ENCODE measurements at regions not wholly inside any gene's neighbourhood (a gene's known extent, or its start where the extent isn't known, plus 50 kb on each side); places are given as distances from the start of the nearest gene placed in this dataset.
"Not testable (repeated sequence)": the region's sequence is repeated elsewhere in the genome, so short reads cannot be mapped to it uniquely, and the experiment has no call there.

- no peak for DNase-seq
Observed at GRCh38 chr12:61137677-61138414, 1122.4 kb upstream of the USP15 start.

- no peak for DNase-seq
Observed at GRCh38 chr12:61138415-61138759, 1121.8 kb upstream of the USP15 start.

- no peak for DNase-seq
Observed at GRCh38 chr12:61161961-61162360, 1098.2 kb upstream of the USP15 start.

GRCh38 chr12:61188801-61189595 lies 1071.2 kb upstream of the USP15 start:
- DNase-seq: no peak

GRCh38 chr12:61213646-61214045 lies 1046.6 kb upstream of the USP15 start:
- DNase-seq: peak; percentile 26

GRCh38 chr12:61220337-61220736 lies 1039.9 kb upstream of the USP15 start:
- DNase-seq: no peak

GRCh38 chr12:61232040-61232439 lies 1028.2 kb upstream of the USP15 start:
- DNase-seq: no peak

GRCh38 chr12:61250303-61250702 lies 1009.9 kb upstream of the USP15 start:
- no peak for DNase-seq

GRCh38 chr12:61251076-61251475 lies 1009.1 kb upstream of the USP15 start:
- DNase-seq: no peak

GRCh38 chr12:61254225-61254624 lies 1006.0 kb upstream of the USP15 start:
- no peak for DNase-seq

- not testable (repeated sequence) for DNase-seq
Observed at GRCh38 chr12:61264294-61264693, 995.9 kb upstream of the USP15 start.

- no peak for DNase-seq
Observed at GRCh38 chr12:61267474-61267873, 992.7 kb upstream of the USP15 start.

- DNase-seq: no peak
Observed at GRCh38 chr12:61272441-61272840, 987.8 kb upstream of the USP15 start.

- DNase-seq: no peak
Observed at GRCh38 chr12:61282790-61283575, 977.2 kb upstream of the USP15 start.

- no peak for DNase-seq
Observed at GRCh38 chr12:61290473-61290872, 969.7 kb upstream of the USP15 start.

GRCh38 chr12:61291647-61292046 lies 968.6 kb upstream of the USP15 start:
- no peak for DNase-seq

- not testable (repeated sequence) for DNase-seq
Observed at GRCh38 chr12:61294011-61294410, 966.2 kb upstream of the USP15 start.

GRCh38 chr12:61301817-61302216 lies 958.4 kb upstream of the USP15 start:
- DNase-seq: no peak

GRCh38 chr12:61302282-61302681 lies 957.9 kb upstream of the USP15 start:
- DNase-seq: no peak

GRCh38 chr12:61308220-61308619 lies 952.0 kb upstream of the USP15 start:
- DNase-seq: no peak

- no peak for DNase-seq
Observed at GRCh38 chr12:61311413-61311812, 948.8 kb upstream of the USP15 start.

GRCh38 chr12:61348871-61349270 lies 911.3 kb upstream of the USP15 start:
- no peak for DNase-seq

- no peak for DNase-seq
Observed at GRCh38 chr12:61355105-61355504, 905.1 kb upstream of the USP15 start.

- DNase-seq: no peak
Observed at GRCh38 chr12:61356485-61356884, 903.7 kb upstream of the USP15 start.

Data from NCI-H187 treated with DMSO at 0.1 percent for 48 hours (cell line).